ENCODE measurements at regions not wholly inside any gene's neighbourhood (a gene's known extent, or its start where the extent isn't known, plus 50 kb on each side); places are given as distances from the start of the nearest gene placed in this dataset.
"Not testable (repeated sequence)": the region's sequence is repeated elsewhere in the genome, so short reads cannot be mapped to it uniquely, and the experiment has no call there.

GRCh38 chr9:23006127-23006526 is 559.5 kb downstream of the DMRTA1 start:
- no peak for DNase-seq

- no peak for DNase-seq
These were observed 565.0 kb downstream of the DMRTA1 start for GRCh38 chr9:23011669-23012068.

GRCh38 chr9:23015557-23015956 is 568.9 kb downstream of the DMRTA1 start:
- DNase-seq = no peak

GRCh38 chr9:23036416-23036815 is 589.8 kb downstream of the DMRTA1 start:
- no peak for DNase-seq

- DNase-seq = no peak
These were observed 592.8 kb downstream of the DMRTA1 start for GRCh38 chr9:23039402-23039801.

- no peak for DNase-seq
These were observed 594.8 kb downstream of the DMRTA1 start for GRCh38 chr9:23041466-23041865.

GRCh38 chr9:23044549-23044948 is 597.9 kb downstream of the DMRTA1 start:
- DNase-seq = no peak

GRCh38 chr9:23046026-23046425 is 599.4 kb downstream of the DMRTA1 start:
- DNase-seq = not testable (repeated sequence)

GRCh38 chr9:23050548-23050947 is 603.9 kb downstream of the DMRTA1 start:
- DNase-seq = no peak

GRCh38 chr9:23073136-23073535 is 626.5 kb downstream of the DMRTA1 start:
- no peak for DNase-seq

GRCh38 chr9:23079798-23080197 is 633.2 kb downstream of the DMRTA1 start:
- DNase-seq = no peak

GRCh38 chr9:23081377-23081776 is 634.8 kb downstream of the DMRTA1 start:
- DNase-seq = no peak

- DNase-seq = no peak
These were observed 642.3 kb downstream of the DMRTA1 start for GRCh38 chr9:23088932-23089364.

- no peak for DNase-seq
These were observed 671.0 kb downstream of the DMRTA1 start for GRCh38 chr9:23117616-23118015.

- DNase-seq = no peak
These were observed 674.0 kb downstream of the DMRTA1 start for GRCh38 chr9:23120630-23121029.

GRCh38 chr9:23123048-23123632 is 676.5 kb downstream of the DMRTA1 start:
- peak; percentile 6 for DNase-seq

- no peak for DNase-seq
These were observed 680.6 kb downstream of the ELAVL2 start for GRCh38 chr9:23145467-23145866.

GRCh38 chr9:23153058-23153457 is 673.0 kb downstream of the ELAVL2 start:
- DNase-seq = no peak

GRCh38 chr9:23160491-23160890 is 665.5 kb downstream of the ELAVL2 start:
- DNase-seq = no peak

- DNase-seq = no peak
These were observed 665.0 kb downstream of the ELAVL2 start for GRCh38 chr9:23160952-23161469.

GRCh38 chr9:23162789-23163188 is 663.3 kb downstream of the ELAVL2 start:
- no peak for DNase-seq

GRCh38 chr9:23171479-23171878 is 654.6 kb downstream of the ELAVL2 start:
- no peak for DNase-seq

- no peak for DNase-seq
These were observed 653.8 kb downstream of the ELAVL2 start for GRCh38 chr9:23172206-23172605.

- DNase-seq = no peak
These were observed 652.9 kb downstream of the ELAVL2 start for GRCh38 chr9:23172979-23173637.

GRCh38 chr9:23194281-23194680 is 631.8 kb downstream of the ELAVL2 start:
- no peak for DNase-seq
